MM.1S (cell line): ENCODE measurements at regions not wholly inside any gene's neighbourhood (a gene's known extent, or its start where the extent isn't known, plus 50 kb on each side); places are given as distances from the start of the nearest gene placed in this dataset.

Experiments
- DNase-seq: peaks from one replicate; pipeline ENCODE4 v3.0.0-alpha.2; 2015
- H2AFZ ChIP-seq: fragments of 300-600 bp; sonication (generic); 2 replicates; pipeline ENCODE4 v1.6.0; 2016; ENCODE audit warnings: antibody characterized with exemption, low read length
- H3F3A ChIP-seq: fragments of 300-600 bp; sonication (generic); 2 replicates; pipeline ENCODE4 v1.6.1; 2016; ENCODE audit warnings: mild to moderate bottlenecking, antibody characterized with exemption, low read length, moderate library complexity, mixed read lengths; ENCODE audit not compliant: insufficient read depth
- H3K27ac ChIP-seq: fragments of 300-600 bp; sonication (generic); 2 replicates; pipeline ENCODE4 v1.5.1; 2016; ENCODE audit warnings: mild to moderate bottlenecking, low read length
- H3K27me3 ChIP-seq: fragments of 300-600 bp; sonication (generic); replicated peaks from 2 replicates; pipeline ENCODE4 v1.6.0; 2016; ENCODE audit warnings: low read length; ENCODE audit not compliant: insufficient read depth
- H3K36me3 ChIP-seq: fragments of 300-600 bp; sonication (generic); replicated peaks from 2 replicates; pipeline ENCODE4 v1.6.1; 2016; ENCODE audit warnings: mild to moderate bottlenecking, low read length, mixed read lengths; ENCODE audit not compliant: insufficient read depth
- H3K4me1 ChIP-seq: fragments of 300-600 bp; sonication (generic); 2 replicates; pipeline ENCODE4 v1.6.1; 2016; ENCODE audit warnings: low read length, mixed read lengths
- H3K4me2 ChIP-seq: fragments of 300-600 bp; sonication (generic); 2 replicates; pipeline ENCODE4 v1.6.0; 2016; ENCODE audit warnings: low read depth, low read length
- H3K4me3 ChIP-seq: fragments of 300-600 bp; sonication (generic); 2 replicates; pipeline ENCODE4 v1.5.1; 2016; ENCODE audit warnings: low read length, mixed read lengths
- H3K79me2 ChIP-seq: fragments of 300-600 bp; sonication (generic); 2 replicates; pipeline ENCODE4 v1.6.1; 2016; ENCODE audit warnings: mixed run types, low read length, mixed read lengths
- H3K9ac ChIP-seq: fragments of 300-600 bp; sonication (generic); 2 replicates; pipeline ENCODE4 v1.6.1; 2016; ENCODE audit warnings: low read length, mixed read lengths
- H3K9me2 ChIP-seq: fragments of 300-600 bp; sonication (generic); replicated peaks from 2 replicates; pipeline ENCODE4 v1.6.1; 2016; ENCODE audit warnings: mild to moderate bottlenecking, low read length, mixed read lengths; ENCODE audit not compliant: insufficient read depth
- H3K9me3 ChIP-seq: fragments of 300-600 bp; sonication (generic); replicated peaks from 2 replicates; pipeline ENCODE4 v1.6.1; 2016; ENCODE audit warnings: mild to moderate bottlenecking, low read length, mixed read lengths; ENCODE audit not compliant: insufficient read depth
- H4K20me1 ChIP-seq: fragments of 300-600 bp; sonication (generic); 2 replicates; pipeline ENCODE4 v1.6.1; 2016; ENCODE audit warnings: mild to moderate bottlenecking, low read length, moderate library complexity, mixed read lengths; ENCODE audit not compliant: insufficient read depth
- EZH2 ChIP-seq: fragments of 300-600 bp; sonication (generic); optimal IDR thresholded peaks from 2 replicates; pipeline ENCODE3; 2017; ENCODE audit warnings: low read depth, mild to moderate bottlenecking, antibody characterized with exemption, low read length, mixed read lengths
- EZH2phosphoT487 ChIP-seq: fragments of 300-600 bp; sonication (generic); IDR thresholded peaks from 2 replicates; pipeline ENCODE4 v1.6.1; 2018; ENCODE audit warnings: antibody characterized with exemption, low read length
- TF ChIP-seq, protein P1 (sequence below): fragments of 300-600 bp; sonication (generic); IDR thresholded peaks from 2 replicates; pipeline ENCODE4 v1.5.1; 2016; ENCODE audit warnings: antibody characterized with exemption, low read length, mixed read lengths

DNA sequence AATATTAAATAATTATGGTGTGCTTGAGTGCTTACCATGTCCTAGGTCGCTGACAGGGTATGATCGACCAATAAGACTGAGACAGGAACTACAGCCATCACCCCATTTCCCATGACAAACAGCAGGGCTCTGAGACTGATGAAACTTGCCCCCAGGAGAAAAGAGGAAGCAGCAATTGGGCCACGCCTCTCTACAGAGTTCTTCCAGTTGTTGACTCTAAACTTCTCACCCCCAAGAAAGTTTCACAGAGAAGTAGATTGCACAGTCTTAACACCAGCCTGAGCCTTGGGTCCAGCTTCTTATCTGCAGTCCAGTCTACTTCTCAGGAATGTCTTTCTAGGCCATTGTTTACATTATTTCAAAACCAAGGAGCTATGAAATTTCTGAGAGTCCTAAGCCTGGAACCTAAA lies 182.2 kb upstream of the ANKRD55 start:
- Histone ChIP-seq H3K9me2 (no peaks in the 10 kb centered on the region), H4K20me1 (no peaks in the 10 kb centered on the region), H3K4me3 (peak overlapping the region; percentile 31), H3K9ac (peak overlapping the region; percentile 57; the same call in 1 of the 2 replicates), H3K79me2 (no peaks in the 10 kb centered on the region), H2AFZ (peak overlapping the region; percentile 21), H3K27me3 (no peaks in the 10 kb centered on the region), H3F3A (peaks cover 39% of the 10 kb centered on the region), H3K9me3 (no peaks in the 10 kb centered on the region), H3K4me2 (peak overlapping the region; percentile 80), H3K27ac (peak overlapping the region; percentile 85), H3K4me1 (peaks cover 41% of the 10 kb centered on the region), H3K36me3 (no peaks in the 10 kb centered on the region)
- peak; percentile 81 for DNase-seq
- TF ChIP-seq EZH2phosphoT487, result no peak
- TF ChIP-seq, protein P1, sequence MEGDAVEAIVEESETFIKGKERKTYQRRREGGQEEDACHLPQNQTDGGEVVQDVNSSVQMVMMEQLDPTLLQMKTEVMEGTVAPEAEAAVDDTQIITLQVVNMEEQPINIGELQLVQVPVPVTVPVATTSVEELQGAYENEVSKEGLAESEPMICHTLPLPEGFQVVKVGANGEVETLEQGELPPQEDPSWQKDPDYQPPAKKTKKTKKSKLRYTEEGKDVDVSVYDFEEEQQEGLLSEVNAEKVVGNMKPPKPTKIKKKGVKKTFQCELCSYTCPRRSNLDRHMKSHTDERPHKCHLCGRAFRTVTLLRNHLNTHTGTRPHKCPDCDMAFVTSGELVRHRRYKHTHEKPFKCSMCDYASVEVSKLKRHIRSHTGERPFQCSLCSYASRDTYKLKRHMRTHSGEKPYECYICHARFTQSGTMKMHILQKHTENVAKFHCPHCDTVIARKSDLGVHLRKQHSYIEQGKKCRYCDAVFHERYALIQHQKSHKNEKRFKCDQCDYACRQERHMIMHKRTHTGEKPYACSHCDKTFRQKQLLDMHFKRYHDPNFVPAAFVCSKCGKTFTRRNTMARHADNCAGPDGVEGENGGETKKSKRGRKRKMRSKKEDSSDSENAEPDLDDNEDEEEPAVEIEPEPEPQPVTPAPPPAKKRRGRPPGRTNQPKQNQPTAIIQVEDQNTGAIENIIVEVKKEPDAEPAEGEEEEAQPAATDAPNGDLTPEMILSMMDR, result no peak
- no peak for TF ChIP-seq EZH2

DNA sequence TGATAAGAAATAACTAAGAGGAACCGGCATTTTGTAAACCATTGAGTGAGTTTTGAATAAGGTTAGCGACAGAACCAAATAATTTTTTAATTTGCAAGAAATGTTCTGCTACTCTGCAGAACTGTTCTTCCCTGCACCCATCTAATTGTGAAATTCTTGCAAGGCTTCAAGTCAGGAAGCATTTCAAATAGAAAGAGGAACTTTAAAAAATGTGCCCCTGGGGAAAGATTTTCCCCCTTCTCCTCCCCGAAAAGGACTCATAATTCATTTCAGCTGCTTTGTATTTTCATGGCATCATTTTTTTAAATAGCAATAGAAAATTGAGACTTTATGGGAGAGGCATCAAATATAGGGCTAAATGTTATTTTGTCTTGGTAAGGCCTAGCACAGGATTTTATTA lies 180.9 kb upstream of the ANKRD55 start:
- Histone ChIP-seq H4K20me1 (no peaks in the 10 kb centered on the region), H3K9ac (peak overlapping the region; percentile 57; the same call in 1 of the 2 replicates), H3K79me2 (no peaks in the 10 kb centered on the region), H3K9me2 (no peaks in the 10 kb centered on the region), H3K4me3 (no peak overlapping the region; the same call in 1 of the 2 replicates), H3K36me3 (no peaks in the 10 kb centered on the region), H3K4me2 (peak overlapping the region; percentile 80), H2AFZ (peak overlapping the region; percentile 6; the same call in 1 of the 2 replicates), H3K9me3 (no peaks in the 10 kb centered on the region), H3K4me1 (peaks cover 41% of the 10 kb centered on the region), H3K27ac (peak overlapping the region; percentile 85), H3K27me3 (no peaks in the 10 kb centered on the region), H3F3A (peaks cover 39% of the 10 kb centered on the region)
- TF ChIP-seq, protein P1, result no peak
- TF ChIP-seq EZH2 (no peak), EZH2phosphoT487 (no peak)
- DNase-seq, result no peak

DNA sequence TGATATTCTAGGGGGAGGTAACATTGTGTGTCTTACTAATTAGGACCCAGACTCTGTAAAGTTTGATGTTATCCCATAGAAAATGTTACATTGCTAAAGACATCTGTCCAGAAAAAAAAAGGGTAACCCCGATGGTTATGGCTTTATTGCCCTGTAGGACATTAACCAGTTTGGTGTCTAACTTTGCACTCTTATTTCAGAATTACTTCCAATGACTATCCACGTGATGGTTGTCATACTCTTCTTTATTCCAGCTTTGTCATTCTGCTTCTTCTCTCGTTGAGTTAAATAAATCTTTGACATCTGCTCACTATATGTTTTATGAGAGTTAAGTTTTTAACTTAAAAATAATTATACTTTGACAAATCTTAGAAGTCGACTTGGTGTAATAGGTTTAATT lies 180.4 kb upstream of the ANKRD55 start:
- Histone ChIP-seq H3K9ac (peak overlapping the region; percentile 57), H3K4me2 (peak overlapping the region; percentile 80)

More for the DNA sequence above, 180.4 kb upstream of the ANKRD55 start:
- Histone ChIP-seq H2AFZ (peak overlapping the region; percentile 37), H3K79me2 (no peaks in the 10 kb centered on the region), H4K20me1 (no peaks in the 10 kb centered on the region), H3K36me3 (no peaks in the 10 kb centered on the region), H3K27me3 (no peaks in the 10 kb centered on the region), H3K4me3 (peak overlapping the region; percentile 18), H3K9me2 (no peaks in the 10 kb centered on the region), H3K9me3 (no peaks in the 10 kb centered on the region), H3K4me1 (peaks cover 41% of the 10 kb centered on the region), H3K27ac (peak overlapping the region; percentile 85), H3F3A (peaks cover 39% of the 10 kb centered on the region)
- TF ChIP-seq EZH2 (no peak), EZH2phosphoT487 (no peak)
- TF ChIP-seq, protein P1, result no peak
- peak; percentile 17 for DNase-seq
